NCI-H1694 treated with DMSO at 0.1 percent for 48 hours (cell line): ENCODE measurements at regions not wholly inside any gene's neighbourhood (a gene's known extent, or its start where the extent isn't known, plus 50 kb on each side); places are given as distances from the start of the nearest gene placed in this dataset.

Experiments
- DNase-seq: peaks from one replicate; lab custom pipeline; 2025; lab: John Stamatoyannopoulos, UW

- no peak for DNase-seq
Measured at GRCh38 chr18:45227001-45227742, 388.1 kb upstream of the SLC14A2 start.

- peak; percentile 46 for DNase-seq
Measured at GRCh38 chr18:45228796-45229388, 386.4 kb upstream of the SLC14A2 start.

GRCh38 chr18:45231617-45232016 lies 383.7 kb upstream of the SLC14A2 start:
- DNase-seq = no peak

- no peak for DNase-seq
Measured at GRCh38 chr18:45232061-45232460, 383.2 kb upstream of the SLC14A2 start.

GRCh38 chr18:45236676-45237075 lies 378.6 kb upstream of the SLC14A2 start:
- no peak for DNase-seq

GRCh38 chr18:45237343-45238098 lies 377.8 kb upstream of the SLC14A2 start:
- DNase-seq = no peak

GRCh38 chr18:45241271-45241670 lies 374.0 kb upstream of the SLC14A2 start:
- no peak for DNase-seq

GRCh38 chr18:45241982-45242565 lies 373.2 kb upstream of the SLC14A2 start:
- DNase-seq = no peak

GRCh38 chr18:45243340-45244110 lies 371.8 kb upstream of the SLC14A2 start:
- DNase-seq = no peak

GRCh38 chr18:45245091-45245511 lies 370.2 kb upstream of the SLC14A2 start:
- no peak for DNase-seq

- no peak for DNase-seq
Measured at GRCh38 chr18:45248240-45248903, 366.9 kb upstream of the SLC14A2 start.

GRCh38 chr18:45249246-45249661 lies 366.0 kb upstream of the SLC14A2 start:
- DNase-seq = no peak

GRCh38 chr18:45250479-45250878 lies 364.8 kb upstream of the SLC14A2 start:
- DNase-seq = no peak

GRCh38 chr18:45251236-45251635 lies 364.0 kb upstream of the SLC14A2 start:
- no peak for DNase-seq

GRCh38 chr18:45252474-45252873 lies 362.8 kb upstream of the SLC14A2 start:
- no peak for DNase-seq

- DNase-seq = no peak
Measured at GRCh38 chr18:45253056-45253565, 362.2 kb upstream of the SLC14A2 start.

GRCh38 chr18:45253973-45254708 lies 361.1 kb upstream of the SLC14A2 start:
- no peak for DNase-seq

GRCh38 chr18:45254709-45255082 lies 360.6 kb upstream of the SLC14A2 start:
- no peak for DNase-seq

GRCh38 chr18:45255197-45255890 lies 359.9 kb upstream of the SLC14A2 start:
- DNase-seq = no peak

- no peak for DNase-seq
Measured at GRCh38 chr18:45260125-45260524, 355.2 kb upstream of the SLC14A2 start.
